ENCODE measurements at regions not wholly inside any gene's neighbourhood (a gene's known extent, or its start where the extent isn't known, plus 50 kb on each side); places are given as distances from the start of the nearest gene placed in this dataset.
"Not testable (repeated sequence)": the region's sequence is repeated elsewhere in the genome, so short reads cannot be mapped to it uniquely, and the experiment has no call there.

DNA sequence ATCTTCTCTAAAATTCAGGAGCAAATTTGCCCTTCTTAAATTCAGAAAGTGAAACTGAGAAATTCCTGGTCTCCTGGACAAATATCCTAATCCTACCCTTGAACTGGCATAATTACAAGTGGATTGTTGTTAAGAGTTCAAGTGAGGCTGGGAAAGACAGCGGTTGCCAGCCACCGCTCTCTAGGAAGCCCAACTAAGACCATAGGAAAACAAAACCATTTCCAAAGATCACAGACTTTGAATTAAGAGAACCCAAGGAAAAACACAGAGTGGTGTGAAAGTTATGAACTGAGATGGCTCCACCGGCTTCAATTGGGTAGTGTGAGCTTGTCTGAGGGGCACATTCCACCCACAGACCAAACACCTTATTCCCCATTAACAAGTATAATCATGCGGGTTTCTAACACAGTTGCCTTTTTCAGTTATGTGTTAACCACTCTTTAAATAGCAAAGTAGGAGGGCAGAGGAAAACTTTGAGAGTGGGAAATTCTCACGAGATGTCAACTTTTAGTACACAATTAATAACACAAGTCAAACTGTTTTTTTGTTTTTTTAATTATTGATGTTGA, 1628.8 kb upstream of the SEL1L start:
- DNase-seq, result no peak

DNA sequence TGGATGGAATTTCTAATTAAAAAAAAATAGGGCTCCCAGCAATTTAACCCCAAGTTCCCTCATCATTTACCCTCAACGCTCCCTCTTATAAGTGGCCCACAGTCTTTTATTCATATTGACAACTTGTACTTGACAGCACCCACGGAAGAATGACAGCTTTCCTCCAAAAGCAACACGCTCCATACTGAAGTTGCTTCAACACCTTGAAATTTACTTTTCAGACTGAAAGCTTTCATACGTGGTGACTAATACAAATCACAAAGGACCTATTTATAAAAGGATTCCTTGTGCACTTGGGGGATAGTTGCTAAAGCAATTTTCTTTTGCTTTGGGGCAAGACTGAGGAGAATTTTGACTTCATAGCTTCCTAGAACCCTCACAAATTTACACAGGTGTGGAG, 1629.4 kb upstream of the SEL1L start:
- DNase-seq, result no peak

DNA sequence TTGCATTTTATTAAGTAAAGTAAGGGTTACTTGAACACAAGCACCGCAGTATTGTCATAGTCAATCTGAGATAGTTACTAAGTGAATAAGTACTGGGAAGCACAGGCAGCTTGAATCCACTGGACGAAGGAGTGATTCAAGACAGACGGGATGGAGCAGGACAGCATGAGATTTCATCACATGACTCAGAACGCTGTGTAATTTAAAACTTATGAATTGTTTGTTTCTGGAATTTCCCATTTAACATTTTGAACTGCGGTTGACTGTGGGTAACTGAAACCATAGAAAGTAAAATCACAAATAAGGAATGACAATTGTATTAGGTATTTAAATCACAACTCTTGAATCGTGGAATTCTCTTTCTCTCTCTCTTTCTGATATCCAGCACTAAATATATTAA, 1630.4 kb upstream of the SEL1L start:
- DNase-seq, result no peak

DNA sequence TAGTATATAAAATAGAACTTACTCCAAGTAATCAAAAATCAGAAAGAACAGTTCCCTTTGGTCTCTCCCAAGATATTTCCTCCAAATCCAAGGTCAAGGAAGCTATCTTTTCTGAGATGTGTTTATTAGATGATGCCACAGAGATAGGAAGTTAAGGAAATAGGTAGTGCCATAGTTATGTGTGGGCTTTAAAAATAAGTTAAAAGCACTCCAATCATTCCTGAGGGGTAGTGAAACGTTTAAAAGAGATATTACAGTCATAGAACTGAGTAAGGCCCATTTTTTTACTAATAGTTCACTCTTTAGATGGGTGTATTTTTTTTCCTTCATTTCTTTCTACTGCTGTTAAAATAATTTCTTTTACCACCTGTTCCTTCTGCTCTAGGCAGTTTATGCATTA, 1630.9 kb upstream of the SEL1L start:
- no peak for DNase-seq

DNA sequence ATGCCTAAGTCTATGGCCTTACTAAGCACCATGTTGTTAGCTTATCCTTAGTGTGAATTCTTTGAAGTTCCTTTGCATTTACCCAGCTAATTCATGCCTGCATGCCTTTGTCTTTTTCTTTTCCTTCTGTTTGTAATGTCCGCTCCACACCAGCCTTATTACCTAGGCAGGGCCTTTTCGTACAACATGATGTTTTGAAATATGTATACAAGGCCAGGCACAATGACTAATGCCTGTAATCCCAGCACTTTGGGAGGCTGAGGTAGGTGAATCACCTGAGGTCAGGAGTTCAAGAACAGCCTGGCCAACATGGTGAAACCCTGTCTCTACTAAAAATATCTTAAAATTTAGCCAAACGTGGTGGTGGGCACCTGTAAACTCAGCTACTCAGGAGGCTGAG, 1636.5 kb upstream of the SEL1L start:
- DNase-seq, result no peak

DNA sequence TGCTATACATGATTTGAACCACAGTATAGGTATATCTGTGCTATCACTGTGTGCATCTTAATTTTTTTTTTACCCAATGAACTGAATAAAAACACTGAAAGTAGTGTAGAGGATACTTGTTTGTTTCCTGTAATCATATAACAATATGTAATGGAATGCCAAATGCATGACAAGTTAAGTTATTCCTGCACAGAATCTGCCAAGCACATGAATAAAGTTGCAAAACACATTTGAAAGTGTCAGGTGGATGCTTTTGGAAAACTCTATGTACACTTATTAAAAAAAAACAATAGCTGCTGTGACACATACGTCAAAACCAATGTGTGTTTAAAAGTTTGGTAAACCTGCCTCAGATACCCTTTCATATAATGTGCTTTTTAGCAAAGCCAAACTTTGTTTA, 1638.1 kb upstream of the SEL1L start:
- DNase-seq, result no peak

DNA sequence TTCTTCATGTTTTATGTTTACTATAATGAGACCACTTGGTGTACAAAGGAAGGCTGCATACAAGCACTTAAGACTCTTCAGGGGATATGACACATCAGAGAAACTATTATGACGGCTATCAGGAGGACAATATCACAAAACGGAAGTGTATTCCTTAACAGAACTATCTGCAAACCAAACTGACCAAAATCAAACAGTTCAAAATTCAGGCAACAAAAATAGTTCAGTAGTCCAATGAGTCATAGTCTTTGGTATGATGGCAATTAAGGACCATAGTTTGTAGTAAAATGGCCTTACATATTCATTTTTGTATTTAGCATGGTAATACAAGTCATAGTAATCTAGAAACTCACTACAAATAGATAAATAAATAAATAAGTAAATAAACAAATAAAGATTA, 1638.7 kb upstream of the SEL1L start:
- DNase-seq, result no peak

DNA sequence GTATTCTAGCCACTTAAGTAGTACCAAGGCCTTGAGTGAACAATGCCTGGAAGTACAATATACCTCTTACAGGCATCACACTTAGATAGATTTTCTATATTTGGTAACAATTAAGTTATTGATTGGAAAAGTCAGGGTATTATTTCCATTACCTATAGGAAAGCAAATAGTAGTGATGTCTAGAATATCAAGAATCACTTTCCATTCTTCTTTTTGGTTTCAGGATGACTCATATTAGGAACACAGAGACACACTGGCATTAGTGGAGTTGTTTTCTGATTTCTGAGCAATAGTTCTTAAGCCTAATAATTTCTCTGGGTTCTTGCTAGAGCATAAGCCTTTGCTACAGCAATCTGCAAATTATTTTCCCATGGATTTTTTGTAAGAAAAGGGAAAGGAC, 1640.0 kb upstream of the SEL1L start:
- no peak for DNase-seq

DNA sequence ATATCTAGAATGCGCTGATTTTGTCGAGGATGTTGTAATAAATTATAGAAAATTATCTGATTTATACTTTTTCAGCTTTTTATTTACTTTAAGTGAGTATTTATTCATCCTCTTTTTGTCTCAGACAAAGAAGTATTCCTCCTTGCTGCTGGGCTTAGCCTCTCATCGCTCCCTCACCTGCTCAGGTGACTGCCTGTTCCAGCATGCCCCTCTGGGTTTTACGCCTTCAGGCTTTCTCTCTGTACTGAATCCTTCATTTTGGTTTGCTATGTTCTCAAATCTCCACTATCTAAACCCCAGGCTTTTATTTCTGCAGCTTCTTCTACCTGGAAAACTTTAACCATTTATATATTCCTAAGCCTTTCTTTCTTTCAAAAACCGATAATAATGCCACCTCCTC, 1650.9 kb upstream of the SEL1L start:
- no peak for DNase-seq

DNA sequence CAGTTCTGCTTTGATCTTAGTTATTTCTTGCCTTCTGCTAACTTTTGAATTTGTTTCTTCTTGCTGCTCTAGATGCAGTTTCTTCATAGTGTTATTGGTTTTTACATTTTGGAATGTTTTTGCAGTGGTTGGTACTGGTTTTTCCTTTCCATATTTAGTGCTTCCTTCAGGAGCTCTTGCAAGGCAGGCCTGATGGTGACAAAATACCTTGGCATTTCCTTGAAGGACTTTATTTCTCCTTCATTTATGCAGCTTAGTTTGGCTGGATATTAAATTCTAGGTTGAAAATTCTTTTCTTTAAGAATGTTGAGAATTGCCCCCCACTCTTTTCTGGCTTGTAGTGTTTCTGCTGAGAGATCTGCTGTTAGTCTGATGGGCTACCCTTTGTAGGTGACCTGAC, 1654.7 kb upstream of the SEL1L start:
- not testable (repeated sequence) for DNase-seq

DNA sequence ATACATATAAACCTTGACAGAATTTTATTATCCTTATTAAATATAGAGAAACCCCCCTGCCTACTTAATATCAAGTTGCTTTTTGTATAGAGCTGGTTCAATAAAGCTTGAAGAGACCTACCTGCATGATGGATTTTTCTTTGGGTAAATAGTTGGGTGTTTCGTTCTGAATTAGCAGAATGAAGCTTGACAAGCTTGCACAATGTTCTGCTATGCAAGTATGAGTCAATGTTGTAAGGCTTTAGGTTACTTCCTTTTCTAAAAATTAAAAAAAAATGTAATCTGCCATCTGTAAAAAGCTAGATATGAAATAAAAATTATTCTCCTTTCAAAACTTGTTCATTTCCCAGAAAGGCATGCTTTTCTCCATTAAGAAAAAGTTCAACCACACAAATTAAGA, 1662.6 kb upstream of the SEL1L start:
- no peak for DNase-seq

DNA sequence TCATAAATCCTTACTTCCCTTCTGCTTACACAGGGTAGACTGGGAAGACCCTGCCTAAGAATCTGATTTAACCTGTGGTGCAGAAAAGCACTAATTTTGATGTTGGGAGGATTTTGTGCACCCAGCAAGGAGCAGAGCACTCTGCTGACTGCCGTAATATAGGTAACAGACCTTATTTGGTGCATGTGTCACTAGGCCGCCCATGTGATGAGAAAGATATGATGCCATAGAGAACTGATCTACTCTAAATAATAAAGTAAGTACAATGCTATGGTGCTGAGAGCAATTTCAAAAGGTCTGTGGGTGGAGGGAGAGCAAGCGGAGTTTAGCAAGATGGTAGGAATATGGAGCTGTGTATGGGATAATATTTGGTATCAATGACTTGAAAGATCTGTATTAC, 1663.6 kb upstream of the SEL1L start:
- DNase-seq, result no peak

DNA sequence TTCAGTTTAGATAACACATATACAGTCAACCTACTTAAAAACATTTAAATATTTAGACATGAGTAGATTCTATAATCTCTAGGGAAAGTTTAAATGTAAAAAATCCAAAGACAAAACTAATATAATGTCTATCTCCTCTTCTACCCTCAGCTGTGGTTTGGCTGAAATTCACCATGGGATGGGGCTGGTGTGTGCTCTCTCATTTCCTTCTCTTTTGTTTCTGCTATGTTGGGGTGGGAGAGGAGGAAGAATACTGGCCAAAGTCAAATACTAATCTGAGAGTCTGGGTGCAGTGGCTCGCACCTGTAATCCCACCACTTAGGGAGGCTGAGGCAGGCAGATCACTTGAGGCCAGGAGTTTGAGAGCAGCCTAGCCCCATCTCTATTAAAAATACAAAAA, 1673.9 kb upstream of the SEL1L start:
- DNase-seq, result no peak

DNA sequence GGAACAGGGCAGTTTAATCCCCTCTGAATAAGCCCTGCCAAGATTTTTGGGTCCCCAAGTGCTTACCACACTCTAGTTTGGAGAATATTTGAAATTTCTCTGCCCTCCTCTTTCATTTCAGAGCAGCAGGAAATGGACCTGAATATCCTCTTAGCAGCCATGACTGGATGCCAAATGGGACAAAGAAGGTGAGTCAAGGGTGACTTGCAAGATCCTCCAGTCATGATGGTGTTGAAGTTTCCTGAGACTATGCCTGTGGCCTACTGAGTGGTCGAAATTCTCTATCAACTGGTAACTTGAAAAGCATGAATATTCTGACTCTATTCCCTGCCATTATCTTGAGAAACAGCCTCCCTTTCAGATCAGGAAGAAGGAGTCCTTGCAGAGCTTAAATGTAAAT, 1674.7 kb upstream of the SEL1L start:
- DNase-seq, result no peak

DNA sequence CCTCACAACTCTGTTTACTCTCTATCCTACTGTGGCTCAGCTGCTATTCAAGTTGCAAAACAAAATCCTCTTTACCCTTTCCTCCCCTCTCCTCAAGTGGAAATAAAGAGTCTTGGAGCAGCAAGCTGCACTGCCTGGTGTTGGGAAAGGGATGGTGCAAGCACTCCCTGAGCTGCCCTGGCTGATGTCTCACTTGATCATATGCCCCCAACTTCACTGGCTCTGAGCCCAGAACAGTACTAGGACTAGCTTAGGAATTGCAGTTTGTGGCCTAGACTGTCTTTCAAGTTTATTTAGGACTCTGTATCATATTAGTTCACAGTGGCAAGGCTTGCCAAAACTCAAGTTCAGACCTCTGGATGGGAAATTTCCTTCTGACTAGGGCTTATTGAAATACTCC, 1683.8 kb upstream of the SEL1L start:
- no peak for DNase-seq

DNA sequence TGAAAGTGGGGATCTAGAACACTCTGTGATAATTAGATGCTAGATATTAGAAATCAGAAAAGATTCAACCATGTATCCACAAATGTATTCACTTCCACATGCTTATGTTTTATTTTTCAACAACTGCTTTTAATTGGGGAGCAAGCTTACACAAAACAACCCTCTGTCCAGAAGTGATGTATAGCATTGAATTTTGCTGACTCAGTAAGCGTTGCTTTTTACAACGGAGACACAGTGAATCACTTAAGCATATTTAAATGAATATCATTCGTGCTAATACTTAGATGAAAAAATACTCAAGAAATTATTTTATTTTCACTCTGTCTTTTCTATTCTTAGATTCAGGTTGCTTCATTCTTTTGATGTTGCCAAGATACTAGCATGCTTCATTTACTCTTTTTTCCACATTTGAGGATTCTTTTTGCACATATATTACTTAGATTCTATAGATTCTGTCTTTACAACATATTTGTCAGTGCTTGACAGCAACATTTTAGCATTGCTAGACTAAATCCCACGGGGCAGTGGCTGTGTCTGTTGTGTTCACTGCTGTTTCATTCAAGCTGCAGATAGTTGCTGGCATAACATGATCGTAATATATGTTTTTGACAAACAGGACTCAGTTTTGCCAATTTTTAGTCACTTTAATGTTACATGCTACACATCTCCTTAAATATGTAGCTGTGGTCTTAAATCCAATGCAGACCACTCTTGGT, 1714.4 kb upstream of the SEL1L start:
- no peak for DNase-seq

DNA sequence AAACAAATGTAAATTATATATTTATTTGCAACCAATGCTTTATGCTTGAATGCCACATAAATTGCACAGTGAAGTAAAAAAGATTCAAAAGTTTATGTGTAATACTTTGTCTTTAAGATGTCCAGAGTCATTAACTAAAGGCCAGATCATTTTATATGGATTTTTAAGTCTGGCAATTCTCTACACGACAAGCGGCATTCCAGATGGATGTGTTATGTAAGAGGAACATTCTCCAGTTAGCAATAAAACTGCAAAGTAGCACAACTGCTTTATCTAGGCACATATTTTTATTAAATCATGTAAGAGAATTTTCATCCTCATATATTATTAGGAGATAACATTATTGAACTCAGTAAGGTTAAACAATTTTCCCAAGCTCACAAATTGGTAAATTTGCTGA, 1717.7 kb upstream of the SEL1L start:
- no peak for DNase-seq

DNA sequence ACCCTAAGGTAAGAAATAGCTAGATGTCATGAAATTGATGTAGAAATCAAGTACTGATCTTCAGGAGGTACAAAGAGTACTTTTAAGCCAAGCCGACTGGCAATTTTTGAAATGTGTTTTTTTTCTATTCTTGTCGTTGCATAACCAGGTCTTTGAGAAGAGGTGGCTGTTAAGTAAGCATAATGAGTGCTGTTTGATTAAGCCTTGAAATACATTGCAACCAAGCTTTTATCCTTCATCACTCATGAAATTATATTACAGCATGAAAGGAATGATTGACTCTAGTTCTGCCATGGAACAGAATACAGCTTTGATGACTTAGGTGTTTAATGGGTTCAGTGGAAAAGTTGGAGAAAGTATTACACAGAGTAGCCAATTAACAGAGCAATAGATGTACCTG, 1720.2 kb upstream of the SEL1L start:
- no peak for DNase-seq

DNA sequence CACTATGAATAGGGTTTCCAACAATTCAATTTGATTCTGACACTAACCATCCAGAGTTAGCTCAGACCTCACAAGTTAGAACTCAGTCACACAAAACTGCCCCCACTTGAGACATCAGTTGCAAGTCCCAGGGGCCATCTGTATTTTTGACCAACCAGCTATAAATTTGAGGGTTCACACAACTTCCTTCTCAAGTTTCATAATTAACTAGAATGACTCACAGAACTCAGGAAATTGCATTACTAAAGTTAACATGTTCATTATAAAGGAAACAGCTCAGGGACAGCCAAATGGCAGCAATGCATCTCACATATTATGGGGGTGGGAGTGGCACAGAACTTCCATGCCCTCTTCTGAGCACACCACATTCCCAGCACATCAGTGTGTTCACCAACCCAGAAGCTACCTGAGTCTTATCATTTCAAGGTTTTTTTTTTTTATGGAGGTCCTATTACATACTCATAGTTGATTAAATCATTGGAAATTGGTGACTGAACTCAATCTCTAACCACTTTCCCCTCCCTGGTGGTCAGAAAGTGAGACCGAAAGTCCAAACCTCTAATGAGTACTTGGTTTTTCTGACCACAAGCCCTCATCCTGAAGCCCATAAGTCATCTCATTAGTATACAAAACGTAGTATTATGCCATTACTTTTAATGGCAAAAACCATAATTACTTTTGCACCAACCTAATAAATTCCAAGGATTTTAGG, 1721.5 kb upstream of the SEL1L start:
- DNase-seq, result no peak

DNA sequence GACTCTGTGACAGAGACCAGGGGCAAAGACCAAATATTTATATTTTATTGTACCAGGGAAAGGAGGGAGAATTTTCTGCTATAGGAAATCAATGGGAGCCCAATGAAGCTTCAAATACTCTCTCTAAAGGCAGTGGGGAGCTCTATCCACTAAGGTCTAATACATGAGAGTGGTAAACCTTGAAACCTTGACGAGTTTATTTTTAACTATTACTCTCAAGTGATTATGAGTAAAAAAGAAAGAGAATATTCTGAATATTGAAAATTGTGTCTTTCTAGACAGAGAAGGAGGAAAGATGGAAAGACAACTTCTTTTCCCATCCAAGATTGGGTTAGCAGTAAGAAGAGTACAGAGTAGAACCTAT, 1722.1 kb upstream of the SEL1L start:
- no peak for DNase-seq

DNA sequence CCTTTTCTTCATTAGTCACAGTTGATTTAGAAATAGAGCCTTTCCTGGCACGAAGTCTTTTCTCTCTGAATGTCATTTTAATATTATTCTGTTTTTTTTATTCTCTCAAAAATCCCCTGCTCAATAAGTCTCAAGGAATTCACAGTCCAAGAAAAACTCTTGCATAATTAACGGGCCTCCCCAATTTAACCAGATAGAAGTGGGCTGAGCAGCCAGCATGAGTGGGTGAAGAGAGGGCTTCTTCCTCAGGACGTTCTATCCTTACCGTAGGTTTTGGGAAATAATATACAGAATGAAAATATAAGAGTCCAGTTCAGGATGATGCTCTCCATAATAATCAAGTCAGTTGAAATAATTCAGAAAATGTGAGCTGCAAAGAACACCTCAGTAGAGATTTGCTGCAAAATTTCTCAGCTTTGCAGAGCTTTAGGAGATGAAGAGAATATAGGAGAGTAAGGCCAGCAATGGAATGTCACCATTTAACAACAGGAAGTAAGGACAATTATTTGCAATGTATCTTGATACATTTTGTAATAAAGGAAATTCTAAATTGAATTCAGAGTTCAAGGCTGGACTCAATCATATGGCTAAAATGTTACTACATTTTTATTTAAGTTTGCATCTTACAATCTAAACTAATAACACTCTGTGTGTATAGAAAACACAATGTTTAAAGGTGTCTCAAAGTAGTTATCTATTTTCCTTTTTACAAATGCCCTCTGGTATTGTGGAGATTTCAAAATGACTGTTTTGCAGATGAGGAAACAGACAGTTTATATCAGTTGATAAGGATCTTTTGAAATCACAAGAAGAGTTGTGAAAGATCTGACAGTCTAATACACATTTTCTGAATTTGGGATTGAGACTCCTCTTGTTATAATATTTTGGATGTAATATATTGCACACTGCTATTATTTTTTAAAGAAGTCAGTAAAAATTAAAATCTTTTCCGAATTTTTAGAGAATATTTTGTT, 1724.1 kb upstream of the SEL1L start:
- DNase-seq, result no peak

DNA sequence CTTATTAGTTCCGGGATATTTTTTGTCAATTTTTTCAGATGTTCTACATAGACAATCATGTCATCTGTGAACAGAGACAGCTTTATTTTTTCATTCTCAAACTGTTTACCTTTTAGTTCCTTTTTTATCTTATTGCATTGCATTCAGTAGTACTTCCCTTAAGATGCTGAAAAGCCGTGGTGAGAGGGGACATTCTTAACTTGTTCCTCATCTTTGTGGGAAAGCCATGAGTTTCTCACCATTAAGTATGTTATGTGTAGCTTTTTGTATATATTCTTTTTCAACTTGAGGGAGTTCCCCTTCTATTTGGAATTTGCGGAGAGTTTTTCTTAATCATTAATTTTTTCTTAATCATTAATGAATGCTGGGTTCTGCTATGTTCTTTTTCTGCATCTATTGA, 1727.1 kb upstream of the SEL1L start:
- no peak for DNase-seq

DNA sequence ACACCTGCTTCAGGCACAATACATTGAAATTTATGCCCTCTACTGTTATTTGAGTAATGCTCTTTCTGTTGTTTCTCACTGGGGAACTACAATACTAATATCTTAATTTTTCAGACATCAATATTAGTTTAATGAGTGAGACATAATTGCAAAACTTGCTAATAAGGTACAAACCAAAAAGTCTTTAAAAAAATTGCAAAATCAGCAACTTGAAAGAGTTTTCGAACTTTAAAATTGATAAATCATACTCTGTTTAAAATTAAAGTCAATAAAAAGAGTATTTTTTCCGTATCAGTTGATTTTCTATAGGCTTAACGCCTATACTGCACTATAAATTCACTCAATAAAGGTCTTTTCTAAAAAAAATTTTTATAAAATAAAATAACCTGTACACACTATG, 1735.9 kb upstream of the SEL1L start:
- DNase-seq, result no peak

DNA sequence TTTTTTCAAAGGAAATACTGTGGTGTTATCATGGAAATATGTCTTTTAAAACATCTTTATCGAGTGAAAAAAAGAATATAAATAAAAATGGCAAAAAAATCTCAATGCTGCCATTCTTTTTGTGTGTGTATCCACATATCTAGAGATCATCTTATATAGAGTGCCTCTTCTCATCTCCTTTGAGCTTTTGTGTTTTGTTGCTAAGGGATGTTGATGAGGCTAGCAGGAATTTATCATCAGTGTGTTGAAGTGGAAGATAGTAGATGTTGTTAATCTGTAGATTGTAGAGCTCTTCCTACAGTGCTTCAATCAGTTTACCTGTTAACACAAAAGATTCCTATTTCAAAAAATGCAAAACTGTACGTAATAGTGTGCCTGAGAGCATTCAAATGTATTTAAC, 1738.0 kb upstream of the SEL1L start:
- DNase-seq, result no peak
